ENCODE measurements at regions not wholly inside any gene's neighbourhood (a gene's known extent, or its start where the extent isn't known, plus 50 kb on each side); places are given as distances from the start of the nearest gene placed in this dataset.

DNA sequence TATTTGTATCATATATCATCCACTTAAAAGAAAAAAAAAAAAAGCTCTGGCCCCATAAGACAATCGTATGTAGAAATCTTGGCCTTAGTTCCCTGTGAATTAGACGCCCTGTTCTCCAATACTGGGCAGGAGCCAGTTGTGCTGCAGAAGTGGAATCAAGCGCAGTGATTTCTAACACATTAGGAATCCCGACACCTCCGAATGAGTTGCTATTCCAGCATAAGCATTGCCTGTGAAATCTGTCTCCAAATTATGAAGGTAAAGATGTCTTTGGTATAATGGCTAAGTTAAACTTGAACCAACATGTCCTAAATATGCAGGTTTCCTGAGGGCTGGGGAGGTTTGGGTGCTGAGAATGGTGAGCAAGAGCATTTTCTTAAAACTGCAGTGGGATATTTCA, 199.4 kb upstream of the ARRDC4 start:
- H3K9me3 ChIP-seq (ENCODE audit: control insufficient read depth in 2 of 2, low read length in 2 of 2) = no peaks in the 10 kb centered on the region
- H3K9ac ChIP-seq (ENCODE audit: low read depth in 1 of 2, low read length in 2 of 2) = no peak overlapping the region
- peaks cover 0 to 2% of the 10 kb centered on the region in 2 donors for H3K27me3 ChIP-seq (ENCODE audit: control insufficient read depth in 2 of 2, insufficient read depth in 2 of 2, low read length in 2 of 2)
- H3K4me1 ChIP-seq (ENCODE audit: control insufficient read depth in 2 of 2, insufficient read depth in 2 of 2, low read length in 2 of 2) = no peaks in the 10 kb centered on the region
- no peak overlapping the region for H3K4me3 ChIP-seq (ENCODE audit: low read length in 2 of 2)
- no peak overlapping the region for H3K27ac ChIP-seq (ENCODE audit: low read depth in 2 of 2, low read length in 2 of 2)
- H3K36me3 ChIP-seq (ENCODE audit: control insufficient read depth in 2 of 2, insufficient read depth in 2 of 2, low read length in 2 of 2) = no peaks in the 10 kb centered on the region

GRCh38 chr15:97783240-97783639, 177.3 kb upstream of the ARRDC4 start:
- Histone ChIP-seq H3K9me3 (ENCODE audit: control insufficient read depth in 2 of 2, low read length in 2 of 2) (no peaks in the 10 kb centered on the region), H3K4me1 (ENCODE audit: control insufficient read depth in 2 of 2, insufficient read depth in 2 of 2, low read length in 2 of 2) (no peaks in the 10 kb centered on the region), H3K4me3 (ENCODE audit: low read length in 2 of 2) (no peak overlapping the region), H3K36me3 (ENCODE audit: control insufficient read depth in 2 of 2, insufficient read depth in 2 of 2, low read length in 2 of 2) (no peaks in the 10 kb centered on the region), H3K27me3 (ENCODE audit: control insufficient read depth in 2 of 2, insufficient read depth in 2 of 2, low read length in 2 of 2) (no peaks in the 10 kb centered on the region), H3K9ac (ENCODE audit: low read depth in 1 of 2, low read length in 2 of 2) (no peak overlapping the region), H3K27ac (ENCODE audit: low read depth in 2 of 2, low read length in 2 of 2) (no peak overlapping the region)

DNA sequence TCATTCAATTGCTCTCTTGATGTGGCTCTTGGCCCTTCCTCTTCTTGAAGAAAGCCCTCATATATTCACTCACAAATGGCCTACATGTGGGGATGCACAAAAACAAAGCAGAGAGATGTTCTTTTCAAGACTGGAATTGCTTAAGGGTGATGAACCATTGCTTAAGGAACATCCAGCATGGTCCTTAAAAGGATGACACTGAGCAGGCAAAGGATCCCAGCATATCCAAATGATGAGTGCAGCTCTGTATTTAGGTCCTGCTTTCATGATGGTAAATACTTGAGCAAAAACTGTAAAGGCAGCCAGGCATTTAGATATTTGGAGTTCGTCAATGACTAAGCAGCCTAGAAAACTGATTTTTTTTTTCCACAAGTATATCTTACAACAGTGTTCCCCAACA, 173.8 kb upstream of the ARRDC4 start:
- H3K4me3 ChIP-seq (ENCODE audit: low read length in 2 of 2) = no peak overlapping the region
- H3K27ac ChIP-seq (ENCODE audit: low read depth in 2 of 2, low read length in 2 of 2) = no peak overlapping the region
- H3K4me1 ChIP-seq (ENCODE audit: control insufficient read depth in 2 of 2, insufficient read depth in 2 of 2, low read length in 2 of 2) = no peaks in the 10 kb centered on the region
- H3K27me3 ChIP-seq (ENCODE audit: control insufficient read depth in 2 of 2, insufficient read depth in 2 of 2, low read length in 2 of 2) = no peaks in the 10 kb centered on the region
- no peaks in the 10 kb centered on the region for H3K9me3 ChIP-seq (ENCODE audit: control insufficient read depth in 2 of 2, low read length in 2 of 2)
- H3K36me3 ChIP-seq (ENCODE audit: control insufficient read depth in 2 of 2, insufficient read depth in 2 of 2, low read length in 2 of 2) = no peaks in the 10 kb centered on the region
- H3K9ac ChIP-seq (ENCODE audit: low read depth in 1 of 2, low read length in 2 of 2) = no peak overlapping the region

- no peaks in the 10 kb centered on the region for H3K36me3 ChIP-seq (ENCODE audit: control insufficient read depth in 2 of 2, insufficient read depth in 2 of 2, low read length in 2 of 2)
- H3K9me3 ChIP-seq (ENCODE audit: control insufficient read depth in 2 of 2, low read length in 2 of 2) = no peaks in the 10 kb centered on the region
- no peaks in the 10 kb centered on the region for H3K4me1 ChIP-seq (ENCODE audit: control insufficient read depth in 2 of 2, insufficient read depth in 2 of 2, low read length in 2 of 2)
- H3K4me3 ChIP-seq (ENCODE audit: low read length in 2 of 2) = no peak overlapping the region
- H3K9ac ChIP-seq (ENCODE audit: low read depth in 1 of 2, low read length in 2 of 2) = no peak overlapping the region
- no peaks in the 10 kb centered on the region for H3K27me3 ChIP-seq (ENCODE audit: control insufficient read depth in 2 of 2, insufficient read depth in 2 of 2, low read length in 2 of 2)
- H3K27ac ChIP-seq (ENCODE audit: low read depth in 2 of 2, low read length in 2 of 2) = no peak overlapping the region
Measured at GRCh38 chr15:97790180-97790579, 170.3 kb upstream of the ARRDC4 start.

DNA sequence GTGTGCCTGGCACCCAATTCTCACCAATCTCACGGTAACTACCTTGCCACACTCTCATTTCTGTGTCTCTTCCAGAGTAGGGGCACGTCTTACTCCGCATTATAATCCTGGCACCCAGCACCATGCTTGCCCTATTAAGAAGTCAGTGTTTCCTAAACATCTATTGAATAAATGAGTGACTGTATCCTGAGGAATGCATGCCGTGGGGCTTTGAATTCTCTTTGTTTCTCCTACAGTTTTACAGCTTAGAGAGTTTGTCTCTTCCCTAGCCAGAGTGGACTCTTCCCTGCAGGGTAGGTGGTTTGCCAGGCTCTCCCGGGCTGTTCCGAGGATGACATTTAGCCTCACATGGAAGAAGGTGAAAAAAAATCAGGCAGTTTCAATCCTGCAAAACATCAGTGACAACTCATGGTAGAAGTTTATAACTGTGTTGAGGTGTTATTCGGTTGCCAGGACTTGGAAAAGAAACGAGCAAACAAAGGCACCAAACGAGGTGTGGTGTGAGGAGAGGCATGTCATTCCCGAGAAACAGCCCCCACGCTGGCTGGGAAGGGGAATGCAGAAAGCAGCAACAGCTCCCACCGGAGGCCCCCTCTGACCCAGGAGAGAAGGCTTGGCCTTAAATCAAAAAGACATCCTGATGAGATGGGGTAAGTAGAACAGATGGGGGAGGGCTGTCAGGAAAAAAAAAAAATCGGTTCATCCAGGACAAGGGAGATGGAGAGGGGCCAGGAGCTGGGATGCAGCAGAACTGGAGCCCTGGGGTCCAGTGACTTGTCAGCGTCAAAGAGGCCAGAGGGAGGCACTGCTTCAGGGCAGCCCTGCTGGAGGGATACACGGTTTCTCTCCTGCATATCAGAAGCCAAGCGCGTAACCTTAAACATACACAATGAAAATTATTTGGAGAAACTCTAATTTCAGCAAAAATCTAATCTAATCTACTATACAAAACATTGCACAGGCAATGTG, 168.4 kb upstream of the ARRDC4 start:
- no peaks in the 10 kb centered on the region for H3K36me3 ChIP-seq (ENCODE audit: control insufficient read depth in 2 of 2, insufficient read depth in 2 of 2, low read length in 2 of 2)
- H3K27ac ChIP-seq (ENCODE audit: low read depth in 2 of 2, low read length in 2 of 2) = no peak overlapping the region
- H3K4me1 ChIP-seq (ENCODE audit: control insufficient read depth in 2 of 2, insufficient read depth in 2 of 2, low read length in 2 of 2) = no peaks in the 10 kb centered on the region
- H3K27me3 ChIP-seq (ENCODE audit: control insufficient read depth in 2 of 2, insufficient read depth in 2 of 2, low read length in 2 of 2) = no peaks in the 10 kb centered on the region
- H3K4me3 ChIP-seq (ENCODE audit: low read length in 2 of 2) = no peak overlapping the region
- H3K9me3 ChIP-seq (ENCODE audit: control insufficient read depth in 2 of 2, low read length in 2 of 2) = no peaks in the 10 kb centered on the region
- no peak overlapping the region for H3K9ac ChIP-seq (ENCODE audit: low read depth in 1 of 2, low read length in 2 of 2)

GRCh38 chr15:97804950-97805349, 155.6 kb upstream of the ARRDC4 start:
- Histone ChIP-seq H3K4me1 (ENCODE audit: control insufficient read depth in 2 of 2, insufficient read depth in 2 of 2, low read length in 2 of 2) (no peaks in the 10 kb centered on the region), H3K27ac (ENCODE audit: low read depth in 2 of 2, low read length in 2 of 2) (no peak overlapping the region), H3K36me3 (ENCODE audit: control insufficient read depth in 2 of 2, insufficient read depth in 2 of 2, low read length in 2 of 2) (no peaks in the 10 kb centered on the region), H3K9ac (ENCODE audit: low read depth in 1 of 2, low read length in 2 of 2) (no peak overlapping the region), H3K27me3 (ENCODE audit: control insufficient read depth in 2 of 2, insufficient read depth in 2 of 2, low read length in 2 of 2) (no peaks in the 10 kb centered on the region), H3K4me3 (ENCODE audit: low read length in 2 of 2) (no peak overlapping the region), H3K9me3 (ENCODE audit: control insufficient read depth in 2 of 2, low read length in 2 of 2) (no peaks in the 10 kb centered on the region)

DNA sequence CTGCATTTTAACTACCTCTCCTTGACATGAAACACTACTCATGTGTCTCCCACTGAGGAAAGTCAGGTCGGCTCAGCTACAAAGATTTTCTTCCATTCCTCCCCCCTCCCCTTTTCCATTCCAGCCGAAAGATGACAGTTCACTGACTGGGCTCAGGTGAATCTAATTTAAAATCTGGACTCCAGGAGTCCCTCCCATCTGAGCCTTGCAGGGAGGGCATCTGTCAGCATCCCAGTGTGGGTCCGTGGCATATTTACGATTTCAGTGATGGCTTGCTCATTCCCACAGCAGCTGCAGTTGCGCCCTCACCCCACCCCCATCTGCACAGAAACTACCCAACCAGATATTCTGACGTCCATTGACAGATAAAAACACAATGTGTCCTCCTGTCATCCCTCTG, 153.7 kb upstream of the ARRDC4 start:
- Histone ChIP-seq H3K27me3 (ENCODE audit: control insufficient read depth in 2 of 2, insufficient read depth in 2 of 2, low read length in 2 of 2) (no peaks in the 10 kb centered on the region), H3K27ac (ENCODE audit: low read depth in 2 of 2, low read length in 2 of 2) (no peak overlapping the region), H3K9me3 (ENCODE audit: control insufficient read depth in 2 of 2, low read length in 2 of 2) (no peaks in the 10 kb centered on the region), H3K9ac (ENCODE audit: low read depth in 1 of 2, low read length in 2 of 2) (no peak overlapping the region), H3K4me3 (ENCODE audit: low read length in 2 of 2) (no peak overlapping the region), H3K4me1 (ENCODE audit: control insufficient read depth in 2 of 2, insufficient read depth in 2 of 2, low read length in 2 of 2) (no peaks in the 10 kb centered on the region), H3K36me3 (ENCODE audit: control insufficient read depth in 2 of 2, insufficient read depth in 2 of 2, low read length in 2 of 2) (no peaks in the 10 kb centered on the region)

- Histone ChIP-seq H3K27ac (ENCODE audit: low read depth in 2 of 2, low read length in 2 of 2) (no peak overlapping the region), H3K9me3 (ENCODE audit: control insufficient read depth in 2 of 2, low read length in 2 of 2) (no peaks in the 10 kb centered on the region), H3K9ac (ENCODE audit: low read depth in 1 of 2, low read length in 2 of 2) (no peak overlapping the region), H3K27me3 (ENCODE audit: control insufficient read depth in 2 of 2, insufficient read depth in 2 of 2, low read length in 2 of 2) (no peaks in the 10 kb centered on the region), H3K4me1 (ENCODE audit: control insufficient read depth in 2 of 2, insufficient read depth in 2 of 2, low read length in 2 of 2) (no peaks in the 10 kb centered on the region), H3K36me3 (ENCODE audit: control insufficient read depth in 2 of 2, insufficient read depth in 2 of 2, low read length in 2 of 2) (no peaks in the 10 kb centered on the region), H3K4me3 (ENCODE audit: low read length in 2 of 2) (no peak overlapping the region)
Measured at GRCh38 chr15:97815835-97816234, 144.7 kb upstream of the ARRDC4 start.

GRCh38 chr15:97817276-97817890, 143.1 kb upstream of the ARRDC4 start:
- no peak overlapping the region for H3K9ac ChIP-seq (ENCODE audit: low read depth in 1 of 2, low read length in 2 of 2)
- H3K27me3 ChIP-seq (ENCODE audit: control insufficient read depth in 2 of 2, insufficient read depth in 2 of 2, low read length in 2 of 2) = no peaks in the 10 kb centered on the region
- no peaks in the 10 kb centered on the region for H3K4me1 ChIP-seq (ENCODE audit: control insufficient read depth in 2 of 2, insufficient read depth in 2 of 2, low read length in 2 of 2)
- H3K9me3 ChIP-seq (ENCODE audit: control insufficient read depth in 2 of 2, low read length in 2 of 2) = no peaks in the 10 kb centered on the region
- no peak overlapping the region for H3K27ac ChIP-seq (ENCODE audit: low read depth in 2 of 2, low read length in 2 of 2)
- H3K4me3 ChIP-seq (ENCODE audit: low read length in 2 of 2) = no peak overlapping the region
- no peaks in the 10 kb centered on the region for H3K36me3 ChIP-seq (ENCODE audit: control insufficient read depth in 2 of 2, insufficient read depth in 2 of 2, low read length in 2 of 2)

DNA sequence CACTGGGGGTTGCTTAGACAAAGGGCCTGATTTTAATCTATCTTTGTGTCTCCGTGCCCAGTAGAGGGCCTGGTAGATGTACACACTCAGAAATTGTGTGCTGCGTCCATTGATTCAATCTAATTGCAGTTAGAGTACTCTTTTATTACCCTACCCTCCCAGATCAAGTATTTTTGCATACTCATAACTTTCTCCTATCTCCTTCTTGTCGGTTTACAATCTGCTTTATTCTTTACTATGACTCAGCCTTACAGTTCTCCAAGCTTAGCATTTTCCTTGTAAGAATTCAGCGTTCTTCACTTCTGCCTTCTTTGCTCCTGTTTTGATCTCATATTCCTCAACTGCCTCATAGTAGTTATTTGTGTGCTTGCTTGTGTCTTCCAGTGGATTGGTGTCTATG, 124.5 kb upstream of the ARRDC4 start:
- Histone ChIP-seq H3K9me3 (ENCODE audit: control insufficient read depth in 2 of 2, low read length in 2 of 2) (no peaks in the 10 kb centered on the region), H3K36me3 (ENCODE audit: control insufficient read depth in 2 of 2, insufficient read depth in 2 of 2, low read length in 2 of 2) (no peaks in the 10 kb centered on the region), H3K4me1 (ENCODE audit: control insufficient read depth in 2 of 2, insufficient read depth in 2 of 2, low read length in 2 of 2) (no peaks in the 10 kb centered on the region)

More for the DNA sequence above, 124.5 kb upstream of the ARRDC4 start:
- no peaks in the 10 kb centered on the region for H3K27me3 ChIP-seq (ENCODE audit: control insufficient read depth in 2 of 2, insufficient read depth in 2 of 2, low read length in 2 of 2)
- no peak overlapping the region for H3K9ac ChIP-seq (ENCODE audit: low read depth in 1 of 2, low read length in 2 of 2)
- H3K27ac ChIP-seq (ENCODE audit: low read depth in 2 of 2, low read length in 2 of 2) = no peak overlapping the region
- H3K4me3 ChIP-seq (ENCODE audit: low read length in 2 of 2) = no peak overlapping the region
